GM18867 (cell line): ENCODE measurements at regions not wholly inside any gene's neighbourhood (a gene's known extent, or its start where the extent isn't known, plus 50 kb on each side); places are given as distances from the start of the nearest gene placed in this dataset.
"Not testable (repeated sequence)": the region's sequence is repeated elsewhere in the genome, so short reads cannot be mapped to it uniquely, and the experiment has no call there.

Source experiments
- ATAC-seq: cut with Tn5 transposase; IDR thresholded peaks from one replicate; pipeline ENCODE4 v1.9.1; 2021; ENCODE audit warnings: mild to moderate bottlenecking, moderate library complexity; ENCODE audit not compliant: unreplicated experiment

GRCh38 chr3:163576314-163576713 lies 1502.0 kb downstream of the SI start:
- ATAC-seq = no peak

- no peak for ATAC-seq
Measured at GRCh38 chr3:163573324-163573723, 1505.0 kb downstream of the SI start.

GRCh38 chr3:163572856-163573255 lies 1505.4 kb downstream of the SI start:
- ATAC-seq = no peak

- no peak for ATAC-seq
Measured at GRCh38 chr3:163563485-163563884, 1514.8 kb downstream of the SI start.

GRCh38 chr3:163562625-163563024 lies 1515.7 kb downstream of the SI start:
- ATAC-seq = no peak

- ATAC-seq = no peak
Measured at GRCh38 chr3:163561151-163561550, 1517.1 kb downstream of the SI start.

GRCh38 chr3:163560459-163560858 lies 1517.8 kb downstream of the SI start:
- ATAC-seq = no peak

GRCh38 chr3:163556813-163557523 lies 1521.3 kb downstream of the SI start:
- no peak for ATAC-seq

- ATAC-seq = no peak
Measured at GRCh38 chr3:163555918-163556317, 1522.4 kb downstream of the SI start.

GRCh38 chr3:163552659-163552966 lies 1525.7 kb downstream of the SI start:
- ATAC-seq = no peak

GRCh38 chr3:163551915-163552658 lies 1526.2 kb downstream of the SI start:
- ATAC-seq = not testable (repeated sequence)

- ATAC-seq = no peak
Measured at GRCh38 chr3:163548015-163548414, 1530.3 kb downstream of the SI start.

GRCh38 chr3:163547014-163547685 lies 1531.1 kb downstream of the SI start:
- ATAC-seq = no peak

GRCh38 chr3:163543662-163544061 lies 1534.6 kb downstream of the SI start:
- ATAC-seq = no peak

GRCh38 chr3:163541629-163542028 lies 1536.7 kb downstream of the SI start:
- ATAC-seq = no peak

GRCh38 chr3:163538387-163538786 lies 1539.9 kb downstream of the SI start:
- no peak for ATAC-seq

GRCh38 chr3:163533381-163533780 lies 1544.9 kb downstream of the SI start:
- ATAC-seq = no peak

GRCh38 chr3:163523375-163523774 lies 1554.9 kb downstream of the SI start:
- ATAC-seq = no peak

GRCh38 chr3:163521261-163521660 lies 1557.0 kb downstream of the SI start:
- ATAC-seq = no peak

- ATAC-seq = no peak
Measured at GRCh38 chr3:163518065-163518464, 1560.2 kb downstream of the SI start.

GRCh38 chr3:163513149-163513657 lies 1565.1 kb downstream of the SI start:
- no peak for ATAC-seq

GRCh38 chr3:163508206-163508605 lies 1570.1 kb downstream of the SI start:
- ATAC-seq = no peak
